ENCODE measurements at regions not wholly inside any gene's neighbourhood (a gene's known extent, or its start where the extent isn't known, plus 50 kb on each side); places are given as distances from the start of the nearest gene placed in this dataset.

GRCh38 chr6:9002833-9003232 is 567.5 kb upstream of the SLC35B3 start:
- TF ChIP-seq CTCF (conservative IDR thresholded peaks at IDR 0.05; ENCODE audit: low read depth, low read length) (no peak), EZH2 (IDR thresholded peaks at IDR 0.05; ENCODE audit: low read length, unreplicated experiment) (no peak)

All from PC-3 (cell line).